SK-N-SH (cell line): ENCODE measurements at regions not wholly inside any gene's neighbourhood (a gene's known extent, or its start where the extent isn't known, plus 50 kb on each side); places are given as distances from the start of the nearest gene placed in this dataset.

Source experiments
- CTCF ChIA-PET: fragments of 300-600, 350-600 bp; formaldehyde crosslinking; extraction: SDS; loops from one replicate; lab custom pipeline; 2021; lab: Yijun Ruan, JAX
- POLR2A ChIA-PET: fragments of 350-600 bp; sonication (Branson Sonifier 250); formaldehyde crosslinking; extraction: SDS; loops from one replicate; lab custom pipeline; 2020; ENCODE audit warnings: antibody characterized with exemption, inconsistent platforms; lab: Yijun Ruan, JAX
- DNase-seq: peaks from one replicate; pipeline ENCODE4 v3.0.0; 2012
- H2AFZ ChIP-seq: fragments of 200-600 bp; sonication (generic); 2 replicates; pipeline ENCODE4 v1.8.1; 2016; ENCODE audit warnings: antibody characterized with exemption, mild to moderate bottlenecking, low read depth
- H3F3A ChIP-seq: fragments of 200-600 bp; sonication (generic); replicated peaks from 2 replicates; pipeline ENCODE3; 2016; ENCODE audit warnings: antibody characterized with exemption, mild to moderate bottlenecking; ENCODE audit not compliant: insufficient read depth
- H3K27ac ChIP-seq, 2 experiments: fragments of 200-500 bp in 1 of 2; fragments of 200-600 bp in 1 of 2; sonication (Bioruptor generic) in 1 of 2; sonication (generic), shearing (Covaris generic) in 1 of 2; 2 replicates each; pipeline versions ENCODE4 v1.5.1 to v1.6.1; 2014 to 2016; ENCODE audit warnings: low read depth in 2 of 2, inconsistent platforms in 1 of 2, low read length in 1 of 2, mild to moderate bottlenecking in 1 of 2, mixed read lengths in 1 of 2
- H3K27me3 ChIP-seq: fragments of 200-600 bp; sonication (generic), shearing (Covaris generic); 2 replicates; pipeline ENCODE4 v1.6.1; 2016; ENCODE audit warnings: mixed run types; ENCODE audit not compliant: insufficient read depth
- H3K36me3 ChIP-seq, 2 experiments: fragments of 200-500 bp in 1 of 2; fragments of 200-600 bp in 1 of 2; sonication (Bioruptor generic) in 1 of 2; sonication (generic) in 1 of 2; replicated peaks in 1 of 2; 2 replicates each; pipeline versions ENCODE3 to v1.5.1; 2014 to 2016; ENCODE audit warnings: low read length in 1 of 2, mild to moderate bottlenecking in 1 of 2; ENCODE audit not compliant: insufficient read depth in 2 of 2, control insufficient read depth in 1 of 2
- H3K4me1 ChIP-seq, 2 experiments: fragments of 200-500 bp in 1 of 2; fragments of 200-600 bp in 1 of 2; sonication (Bioruptor generic) in 1 of 2; sonication (generic), shearing (Covaris generic) in 1 of 2; 2 replicates each; pipeline versions ENCODE4 v1.5.1 to v1.6.1; 2014 to 2016; ENCODE audit warnings: low read depth in 1 of 2, low read length in 1 of 2, mixed run types in 1 of 2; ENCODE audit not compliant: insufficient read depth in 2 of 2, control insufficient read depth in 1 of 2
- H3K4me2 ChIP-seq: fragments of 200-600 bp; sonication (generic), shearing (Covaris generic); 2 replicates; pipeline ENCODE4 v1.6.1; 2017; ENCODE audit warnings: mixed run types
- H3K4me3 ChIP-seq, 2 experiments: fragments of 200-500 bp in 1 of 2; fragments of 200-600 bp in 1 of 2; sonication (Bioruptor generic) in 1 of 2; sonication (generic), shearing (Covaris generic) in 1 of 2; 2 replicates each; pipeline versions ENCODE4 v1.5.1 to v1.8.1; 2014 to 2016; ENCODE audit warnings: low read depth in 2 of 2, inconsistent platforms in 1 of 2, low read length in 1 of 2, mild to moderate bottlenecking in 1 of 2, mixed read lengths in 1 of 2, moderate library complexity in 1 of 2
- H3K79me2 ChIP-seq: fragments of 200-600 bp; sonication (generic); 2 replicates; pipeline ENCODE4 v1.8.1; 2017; ENCODE audit warnings: mild to moderate bottlenecking; ENCODE audit not compliant: insufficient read depth
- H3K9ac ChIP-seq: fragments of 200-600 bp; sonication (generic); 2 replicates; pipeline ENCODE4 v1.6.1; 2017; ENCODE audit warnings: mixed run types
- H3K9me2 ChIP-seq: fragments of 200-600 bp; sonication (generic); 2 replicates; pipeline ENCODE4 v1.6.1; 2017; ENCODE audit warnings: mixed run types
- H3K9me3 ChIP-seq: fragments of 200-600 bp; sonication (generic); 2 replicates; pipeline ENCODE4 v1.6.1; 2017; ENCODE audit warnings: mixed run types, mild to moderate bottlenecking, moderate library complexity
- H4K20me1 ChIP-seq: fragments of 200-600 bp; sonication (generic); 2 replicates; pipeline ENCODE4 v1.6.1; 2017; ENCODE audit warnings: mild to moderate bottlenecking, mixed run types; ENCODE audit not compliant: insufficient read depth
- CHD2 ChIP-seq: fragments of 150-350 bp; IDR thresholded peaks from 2 replicates; pipeline ENCODE4 v1.6.1; 2018; ENCODE audit warnings: low read length; ENCODE audit not compliant: partially characterized antibody
- ELF1 ChIP-seq: IDR thresholded peaks from 2 replicates; pipeline ENCODE4 v1.4.0; 2012
- EZH2phosphoT487 ChIP-seq: fragments of 200-600 bp; sonication (generic); IDR thresholded peaks from 2 replicates; pipeline ENCODE4 v1.6.1; 2017; ENCODE audit warnings: low read depth, mixed run types, mild to moderate bottlenecking, antibody characterized with exemption, moderate library complexity, borderline replicate concordance
- FOSL2 ChIP-seq: IDR thresholded peaks from 2 replicates; pipeline ENCODE4 v1.4.0; 2012; ENCODE audit warnings: low read depth, mild to moderate bottlenecking, moderate library complexity, borderline replicate concordance
- FOXJ3 ChIP-seq: sonication (generic); formaldehyde crosslinking; IDR thresholded peaks from 2 replicates; pipeline ENCODE4 v1.5.1; 2020; ENCODE audit warnings: mild to moderate bottlenecking, missing genetic modification reagents
- FOXM1 ChIP-seq: IDR thresholded peaks from 2 replicates; pipeline ENCODE4 v1.4.0; 2012; ENCODE audit warnings: low read depth, mild to moderate bottlenecking
- GABPA ChIP-seq: IDR thresholded peaks from 2 replicates; pipeline ENCODE4 v1.4.0; 2012; ENCODE audit warnings: low read depth, mild to moderate bottlenecking
- IRF3 ChIP-seq: fragments of 150-350 bp; IDR thresholded peaks from 2 replicates; pipeline ENCODE4 v1.6.1; 2016; ENCODE audit warnings: mild to moderate bottlenecking, low read depth, low read length
- MAX ChIP-seq: IDR thresholded peaks from 2 replicates; pipeline ENCODE4 v1.4.0; 2012; ENCODE audit warnings: low read depth
- MEF2A ChIP-seq: IDR thresholded peaks from 2 replicates; pipeline ENCODE4 v1.4.0; 2012; ENCODE audit warnings: low read depth, borderline replicate concordance
- MXI1 ChIP-seq: IDR thresholded peaks from 2 replicates; pipeline ENCODE4 v1.6.1; 2012; ENCODE audit warnings: mild to moderate bottlenecking, low read depth, low read length, improper control_type of control experiment
- NFIC ChIP-seq: IDR thresholded peaks from 2 replicates; pipeline ENCODE4 v1.4.0; 2012; ENCODE audit warnings: borderline replicate concordance
- NRF1 ChIP-seq: IDR thresholded peaks from 2 replicates; pipeline ENCODE4 v1.6.1; 2012; ENCODE audit warnings: low read depth, mild to moderate bottlenecking, low read length
- POLR2AphosphoS5 ChIP-seq: IDR thresholded peaks from 2 replicates; pipeline ENCODE4 v1.6.1; 2012; ENCODE audit warnings: low read depth, low read length
- RAD21 ChIP-seq: IDR thresholded peaks from 2 replicates; pipeline ENCODE4 v1.6.1; 2012; ENCODE audit warnings: mild to moderate bottlenecking, low read length
- RCOR1 ChIP-seq: fragments of 150-350 bp; IDR thresholded peaks from 2 replicates; pipeline ENCODE4 v1.6.1; 2017; ENCODE audit warnings: antibody characterized with exemption, low read length
- RXRA ChIP-seq: IDR thresholded peaks from 2 replicates; pipeline ENCODE4 v1.4.0; 2012; ENCODE audit warnings: low read depth, mild to moderate bottlenecking, borderline replicate concordance
- TAF1 ChIP-seq: IDR thresholded peaks from 2 replicates; pipeline ENCODE4 v1.6.1; 2012; ENCODE audit warnings: low read depth, mild to moderate bottlenecking, low read length, moderate library complexity, borderline replicate concordance
- USF1 ChIP-seq: IDR thresholded peaks from 2 replicates; pipeline ENCODE4 v1.4.0; 2012; ENCODE audit warnings: low read depth, borderline replicate concordance
- YY1 ChIP-seq: IDR thresholded peaks from 2 replicates; pipeline ENCODE4 v1.4.0; 2012; ENCODE audit warnings: low read depth, mild to moderate bottlenecking
- ZBTB33 ChIP-seq: IDR thresholded peaks from 2 replicates; pipeline ENCODE4 v1.4.0; 2012; ENCODE audit warnings: low read depth, borderline replicate concordance

- Histone ChIP-seq H3K9ac (no peak overlapping the region), H4K20me1 (no peaks in the 10 kb centered on the region), H2AFZ (peak overlapping the region; percentile 30; the same call in 1 of the 2 replicates), H3K9me2 (no peaks in the 10 kb centered on the region), H3K4me1 (no peaks in the 10 kb centered on the region; a peak in 1 of 4 replicates), H3K4me2 (peak overlapping the region; percentile 52; the same call in 1 of the 2 replicates), H3K36me3 (no peaks in the 10 kb centered on the region), H3F3A (no peaks in the 10 kb centered on the region), H3K27me3 (no peaks in the 10 kb centered on the region), H3K4me3 (no peak overlapping the region), H3K27ac (no peak overlapping the region), H3K9me3 (no peaks in the 10 kb centered on the region), H3K79me2 (no peaks in the 10 kb centered on the region)
- ChIA-PET POLR2A (no interaction called here), CTCF (no interaction called here)
- DNase-seq, result no peak
- TF ChIP-seq MEF2A, result no peak
- no peak for TF ChIP-seq NFIC
- TF ChIP-seq POLR2AphosphoS5, result no peak
- no peak for TF ChIP-seq USF1
- no peak for TF ChIP-seq CHD2
- TF ChIP-seq EZH2phosphoT487, result no peak
- no peak for TF ChIP-seq ELF1
- TF ChIP-seq MXI1, result no peak
- TF ChIP-seq GABPA, result no peak
- no peak for TF ChIP-seq ZBTB33
- no peak for TF ChIP-seq FOXM1
- no peak for TF ChIP-seq NRF1
- no peak for TF ChIP-seq IRF3
- TF ChIP-seq FOSL2, result no peak
- no peak for TF ChIP-seq RAD21
- TF ChIP-seq YY1, result no peak
These were observed 1201.1 kb upstream of the B3GALT2 start for GRCh38 chr1:194387531-194387930.

- no peak for DNase-seq
- H3K36me3 ChIP-seq, result peaks cover 0 to 2% of the 10 kb centered on the region in 2 experiments
- no peaks in the 10 kb centered on the region for H4K20me1 ChIP-seq
- H3K9me3 ChIP-seq, result no peaks in the 10 kb centered on the region
- H3K4me2 ChIP-seq, result no peak overlapping the region
- H3K27ac ChIP-seq, result no peak overlapping the region
- no peak overlapping the region for H3K9ac ChIP-seq
- no peak overlapping the region for H3K4me3 ChIP-seq
- no peaks in the 10 kb centered on the region for H3K9me2 ChIP-seq
- H3F3A ChIP-seq, result no peaks in the 10 kb centered on the region
- no peaks in the 10 kb centered on the region for H3K79me2 ChIP-seq
- POLR2A ChIA-PET, result no interaction called here
- TF ChIP-seq RXRA (no peak), FOSL2 (no peak), RCOR1 (no peak), IRF3 (no peak), MEF2A (no peak), MAX (no peak), TAF1 (no peak), FOXJ3 (CRISPR knock-in tag) (no peak)
- H3K4me1 ChIP-seq, result no peaks in the 10 kb centered on the region; a peak in 1 of 4 replicates
- no peak overlapping the region for H2AFZ ChIP-seq
- H3K27me3 ChIP-seq, result no peaks in the 10 kb centered on the region
- CTCF ChIA-PET, result no interaction called here
These were observed 1192.1 kb upstream of the B3GALT2 start for GRCh38 chr1:194378517-194378916.
